Left renal cortex interstitium (tissue), 4 donors: ENCODE measurements at regions not wholly inside any gene's neighbourhood (a gene's known extent, or its start where the extent isn't known, plus 50 kb on each side); places are given as distances from the start of the nearest gene placed in this dataset.
"Not testable (repeated sequence)": the region's sequence is repeated elsewhere in the genome, so short reads cannot be mapped to it uniquely, and the experiment has no call there.

ENCODE experiments used
- DNase-seq, 4 donors: peaks; one replicate each; pipeline ENCODE4 v3.0.0-alpha.2; 2013; ENCODE audit warnings: low read depth in 4 of 4, low spot score in 2 of 4, missing footprints in 1 of 4

DNA sequence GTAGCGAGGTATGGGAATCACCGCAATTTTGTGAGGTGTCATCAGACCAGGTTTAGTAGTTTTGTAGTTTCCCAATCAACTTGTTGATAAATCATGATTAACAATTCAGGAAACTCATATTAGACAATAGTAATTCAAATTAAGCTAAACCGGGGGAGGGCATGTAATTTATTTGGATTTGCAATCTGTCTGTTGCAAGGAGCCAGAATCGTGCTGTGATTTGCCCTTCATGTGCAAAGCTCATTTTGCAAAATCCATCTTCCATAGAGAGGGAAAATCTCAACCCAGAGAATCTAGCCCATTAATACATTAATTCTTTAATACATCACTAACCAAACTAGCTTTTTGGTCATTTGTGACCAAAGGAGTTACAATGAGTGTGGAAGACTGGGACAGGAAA lies 164.7 kb upstream of the TRPM3 start:
- DNase-seq = no peak

GRCh38 chr9:71285191-71285656 lies 163.8 kb upstream of the TRPM3 start:
- peak in 3 of 4 donors; percentile 15 to 61 (median 28) for DNase-seq

- DNase-seq = not testable (repeated sequence)
These were observed 160.7 kb upstream of the TRPM3 start for GRCh38 chr9:71282116-71282515.

DNA sequence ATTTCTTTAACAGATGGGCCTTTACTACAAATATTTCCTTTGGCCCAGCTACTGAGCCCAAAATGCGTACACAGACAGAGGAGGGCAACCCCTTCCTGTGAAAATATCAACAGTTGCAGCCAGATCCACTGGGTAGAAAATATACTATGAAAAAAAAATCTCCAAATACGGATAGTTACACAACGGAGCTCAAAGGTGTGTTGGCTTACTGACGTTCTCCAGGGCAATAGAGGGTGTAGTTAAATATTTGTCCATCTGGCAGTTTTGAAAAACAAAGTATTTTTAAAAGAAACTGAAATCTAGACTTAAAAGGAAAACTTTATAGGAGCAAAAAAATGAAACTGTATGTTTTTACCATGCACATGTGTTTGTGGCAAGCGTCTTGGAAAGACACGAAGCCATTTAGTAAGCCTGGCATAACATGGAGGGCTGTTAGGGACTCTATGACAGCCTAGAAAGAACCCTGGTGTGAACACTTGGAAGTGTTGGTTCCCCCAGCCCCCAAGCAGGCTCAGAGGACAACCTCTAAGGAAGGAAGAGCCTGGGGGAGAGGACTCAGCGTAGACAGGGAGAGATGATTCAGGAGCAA lies 157.8 kb upstream of the TRPM3 start:
- no peak for DNase-seq

- DNase-seq = no peak
These were observed 152.2 kb upstream of the TRPM3 start for GRCh38 chr9:71273613-71274012.

DNA sequence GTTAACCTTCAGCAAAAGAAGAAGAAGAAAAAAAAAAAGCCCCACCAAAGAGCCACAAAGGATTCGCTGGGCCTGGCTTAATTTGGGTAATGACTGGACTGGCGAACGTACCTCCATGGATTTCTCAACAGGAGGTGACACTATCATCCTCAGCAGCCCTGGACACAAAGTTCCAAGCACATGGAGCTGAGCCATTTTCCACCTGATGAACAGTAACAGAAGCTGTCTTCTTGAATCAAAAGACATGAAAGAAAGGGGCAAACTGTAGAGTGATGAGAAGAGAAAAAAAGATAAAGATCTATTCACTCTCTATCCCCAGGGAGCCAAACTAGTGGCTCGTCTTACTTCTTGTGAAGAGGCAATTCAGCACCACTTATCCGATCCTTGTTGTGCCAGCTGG lies 150.2 kb upstream of the TRPM3 start:
- DNase-seq = no peak

GRCh38 chr9:71270554-71270953 lies 149.1 kb upstream of the TRPM3 start:
- no peak for DNase-seq

GRCh38 chr9:71269859-71270258 lies 148.4 kb upstream of the TRPM3 start:
- DNase-seq = no peak

GRCh38 chr9:71268871-71269635 lies 147.6 kb upstream of the TRPM3 start:
- no peak for DNase-seq

DNA sequence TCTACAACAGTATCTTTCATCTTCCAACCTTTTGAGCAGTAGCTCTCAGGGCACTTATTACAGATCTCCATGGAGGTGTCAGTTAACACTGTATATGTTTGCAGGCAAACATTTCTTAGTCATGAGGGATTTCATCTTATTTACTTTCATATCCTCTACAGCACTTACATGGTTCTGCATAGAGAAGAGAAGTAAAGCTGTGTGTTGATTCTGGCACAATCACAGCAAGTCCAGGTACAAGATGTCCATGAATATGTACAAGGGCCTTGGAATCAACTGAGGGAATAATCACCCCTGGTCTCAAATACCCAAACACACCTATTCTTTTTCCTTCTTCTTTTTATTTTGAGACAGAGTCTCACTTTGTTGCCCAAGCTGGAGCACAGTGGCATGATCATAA lies 142.0 kb upstream of the TRPM3 start:
- DNase-seq = no peak

GRCh38 chr9:71260419-71260818 lies 139.0 kb upstream of the TRPM3 start:
- DNase-seq = not testable (repeated sequence)

GRCh38 chr9:71254592-71255277 lies 133.3 kb upstream of the TRPM3 start:
- DNase-seq = no peak

DNA sequence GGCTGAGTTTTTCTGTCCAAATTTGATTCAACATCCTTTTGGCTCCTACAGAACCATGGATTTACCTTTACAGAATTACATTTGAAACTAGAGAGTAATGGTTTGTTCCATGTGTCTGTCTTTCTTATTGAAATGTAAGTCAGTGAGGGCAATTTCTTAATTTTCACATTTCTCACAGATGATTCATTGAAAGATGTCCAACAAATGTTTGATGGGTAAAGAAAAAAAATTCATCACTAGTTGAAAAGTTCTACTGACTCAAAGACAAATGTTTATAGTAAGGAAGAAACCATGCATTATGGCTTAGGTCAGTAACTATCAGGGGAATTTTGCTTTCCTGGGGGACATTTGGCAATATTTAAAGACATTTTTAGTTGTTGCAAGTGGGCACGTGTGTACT lies 131.6 kb upstream of the TRPM3 start:
- no peak for DNase-seq

GRCh38 chr9:71250581-71250980 lies 129.2 kb upstream of the TRPM3 start:
- DNase-seq = no peak

GRCh38 chr9:71249729-71250317 lies 128.4 kb upstream of the TRPM3 start:
- peak in 3 of 4 donors; percentile 30 to 68 (median 35) for DNase-seq

GRCh38 chr9:71245651-71246050 lies 124.2 kb upstream of the TRPM3 start:
- no peak for DNase-seq

GRCh38 chr9:71243951-71244350 lies 122.5 kb upstream of the TRPM3 start:
- no peak for DNase-seq

DNA sequence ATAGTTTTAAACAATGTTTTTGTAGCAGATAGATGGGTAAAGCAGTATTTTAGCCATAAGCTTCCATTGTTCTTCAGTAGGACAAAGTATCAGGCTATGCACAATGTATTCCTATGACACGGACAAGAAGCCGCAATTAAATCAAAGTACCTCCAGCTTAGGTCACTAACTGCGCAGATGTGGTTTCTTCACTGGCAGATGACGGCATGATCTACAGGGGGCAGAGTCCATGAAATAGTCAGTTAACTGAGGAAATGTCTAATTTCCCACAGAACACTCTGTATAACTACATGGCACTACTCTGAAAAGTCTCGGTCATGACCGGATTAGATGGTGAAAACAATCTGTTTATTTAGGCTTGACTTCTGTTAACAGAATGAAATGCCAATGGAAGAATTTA lies 120.7 kb upstream of the TRPM3 start:
- no peak for DNase-seq

DNA sequence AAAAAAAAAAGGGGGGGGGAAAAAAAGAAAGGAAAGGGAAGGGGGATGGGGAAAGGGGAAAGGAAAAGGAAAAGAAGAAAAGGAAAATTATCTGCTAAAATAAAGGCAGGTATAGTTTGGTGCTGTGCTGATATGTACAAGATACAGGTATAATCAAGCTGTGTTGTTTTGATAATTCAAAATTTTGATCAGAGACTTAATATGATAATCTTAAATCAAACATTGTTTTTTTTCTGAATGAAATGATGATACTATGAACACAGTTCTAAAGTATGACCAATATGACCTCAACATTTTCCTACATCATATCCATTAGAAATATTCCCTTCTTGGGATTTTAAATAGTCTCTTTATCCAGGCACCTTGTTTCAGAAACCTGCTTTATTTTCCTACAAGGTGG lies 115.6 kb upstream of the TRPM3 start:
- DNase-seq = no peak

DNA sequence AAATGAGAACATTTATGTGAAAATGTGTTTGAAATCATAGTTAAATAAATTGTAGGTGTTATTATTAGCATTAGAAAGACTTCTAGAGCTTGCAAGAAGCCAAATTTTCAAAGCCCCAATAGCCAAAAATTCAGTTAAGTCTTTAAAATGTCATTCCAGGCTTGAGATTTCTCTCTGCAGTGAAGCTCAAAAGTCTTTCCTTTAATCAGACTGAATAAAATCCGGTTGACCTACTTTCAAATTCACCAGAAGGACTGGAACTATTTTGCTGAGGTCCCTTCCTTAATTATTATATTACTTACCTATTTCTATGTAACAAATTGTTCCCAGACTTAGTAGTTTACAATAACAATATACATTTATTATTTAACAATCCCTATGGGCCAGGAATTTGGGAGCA lies 112.2 kb upstream of the TRPM3 start:
- no peak for DNase-seq

DNA sequence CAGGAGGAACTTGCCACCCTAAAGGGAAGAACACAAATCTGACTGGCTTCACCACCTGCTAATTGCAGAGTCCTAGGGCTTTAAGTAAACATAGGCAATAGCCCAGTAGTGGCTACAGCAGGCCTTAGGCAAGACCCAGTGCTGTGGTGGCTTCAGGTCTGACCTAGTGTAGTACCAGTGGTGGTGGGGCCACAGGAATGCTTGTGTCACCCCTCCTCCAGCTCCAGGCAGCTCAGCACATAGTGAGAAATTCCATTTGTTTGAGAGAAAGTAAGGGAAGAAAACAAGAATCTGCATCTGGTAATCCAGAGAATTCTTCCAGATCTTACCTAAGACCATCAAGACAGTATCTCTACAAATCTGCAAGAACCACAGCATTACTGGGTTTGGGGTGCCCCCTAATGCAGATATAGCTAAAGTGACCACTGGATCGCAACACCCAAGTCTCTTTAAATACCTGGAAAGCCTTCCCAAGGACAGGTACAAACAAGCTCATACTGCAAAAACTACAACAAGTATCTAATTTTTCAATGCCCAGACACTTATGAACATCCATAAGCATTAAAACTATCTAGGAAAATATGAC lies 102.6 kb upstream of the TRPM3 start:
- DNase-seq = no peak
